ENCODE measurements at regions not wholly inside any gene's neighbourhood (a gene's known extent, or its start where the extent isn't known, plus 50 kb on each side); places are given as distances from the start of the nearest gene placed in this dataset.

- no peak for TF ChIP-seq EP300 (IDR thresholded peaks at IDR 0.05)
- no peak for TF ChIP-seq POLR2AphosphoS5 (IDR thresholded peaks at IDR 0.05)
- TF ChIP-seq CTCF (IDR thresholded peaks at IDR 0.05), result no peak
- no peak for TF ChIP-seq POLR2A (IDR thresholded peaks at IDR 0.05)
- peaks cover 17% of the 10 kb centered on the region for H3K27me3 ChIP-seq
- no peaks in the 10 kb centered on the region for H3K9me3 ChIP-seq
- no peak overlapping the region for H3K27ac ChIP-seq
- WGBS, 2 donors (ENCODE audit: low coverage in 1 of 2), result 93 to 97% methylated on average over 5 to 7 of the region's 12 CpGs
- H3K4me1 ChIP-seq, result no peaks in the 10 kb centered on the region
- no peak for ATAC-seq
- no peak overlapping the region for H3K4me3 ChIP-seq
- no peaks in the 10 kb centered on the region for H3K36me3 ChIP-seq
These were observed 135.7 kb downstream of the DTHD1 start for GRCh38 chr4:36417146-36417545.

GRCh38 chr4:36420111-36420679 lies 138.8 kb downstream of the DTHD1 start:
- peaks cover 17% of the 10 kb centered on the region for H3K27me3 ChIP-seq
- H3K27ac ChIP-seq, result no peak overlapping the region
- no peak for ATAC-seq
- no peak for TF ChIP-seq POLR2A (IDR thresholded peaks at IDR 0.05)
- TF ChIP-seq POLR2AphosphoS5 (IDR thresholded peaks at IDR 0.05), result no peak
- no peak for TF ChIP-seq EP300 (IDR thresholded peaks at IDR 0.05)
- no peak for TF ChIP-seq CTCF (IDR thresholded peaks at IDR 0.05)
- no peaks in the 10 kb centered on the region for H3K4me1 ChIP-seq
- no peaks in the 10 kb centered on the region for H3K9me3 ChIP-seq
- no peaks in the 10 kb centered on the region for H3K36me3 ChIP-seq
- WGBS, 2 donors (ENCODE audit: low coverage in 1 of 2), result no CpG with 5 or more reads among the region's 3 CpGs
- H3K4me3 ChIP-seq, result no peak overlapping the region

- no peaks in the 10 kb centered on the region for H3K36me3 ChIP-seq
- H3K9me3 ChIP-seq, result no peaks in the 10 kb centered on the region
- no peak overlapping the region for H3K27ac ChIP-seq
- H3K27me3 ChIP-seq, result peaks cover 16% of the 10 kb centered on the region
- no peak overlapping the region for H3K4me3 ChIP-seq
- TF ChIP-seq CTCF (IDR thresholded peaks at IDR 0.05) (no peak), POLR2AphosphoS5 (IDR thresholded peaks at IDR 0.05) (no peak), EP300 (IDR thresholded peaks at IDR 0.05) (no peak), POLR2A (IDR thresholded peaks at IDR 0.05) (no peak)
- 67 to 100% methylated on average over 1 of the region's 2 CpGs for WGBS, 2 donors (ENCODE audit: low coverage in 1 of 2)
- no peak for ATAC-seq
- H3K4me1 ChIP-seq, result no peaks in the 10 kb centered on the region
These were observed 141.2 kb downstream of the DTHD1 start for GRCh38 chr4:36422607-36423006.

- no peak for ATAC-seq
- WGBS, 2 donors (ENCODE audit: low coverage in 1 of 2), result 80 to 100% methylated on average over 1 to 5 of the region's 5 CpGs
- H3K4me1 ChIP-seq, result no peaks in the 10 kb centered on the region
- H3K27me3 ChIP-seq, result peaks cover 12% of the 10 kb centered on the region
- TF ChIP-seq EP300 (IDR thresholded peaks at IDR 0.05), result no peak
- TF ChIP-seq POLR2AphosphoS5 (IDR thresholded peaks at IDR 0.05), result no peak
- no peak for TF ChIP-seq CTCF (IDR thresholded peaks at IDR 0.05)
- TF ChIP-seq POLR2A (IDR thresholded peaks at IDR 0.05), result no peak
- no peak overlapping the region for H3K27ac ChIP-seq
- H3K4me3 ChIP-seq, result no peak overlapping the region
- H3K9me3 ChIP-seq, result no peaks in the 10 kb centered on the region
- H3K36me3 ChIP-seq, result no peaks in the 10 kb centered on the region
These were observed 145.3 kb downstream of the DTHD1 start for GRCh38 chr4:36426741-36427140.

- WGBS, 2 donors (ENCODE audit: low coverage in 1 of 2), result no CpG with 5 or more reads among the region's 2 CpGs
- Histone ChIP-seq H3K36me3 (no peaks in the 10 kb centered on the region), H3K4me1 (no peaks in the 10 kb centered on the region), H3K4me3 (no peak overlapping the region), H3K27ac (no peak overlapping the region), H3K9me3 (no peaks in the 10 kb centered on the region), H3K27me3 (peaks cover 12% of the 10 kb centered on the region)
- no peak for ATAC-seq
- TF ChIP-seq POLR2A (IDR thresholded peaks at IDR 0.05) (no peak), POLR2AphosphoS5 (IDR thresholded peaks at IDR 0.05) (no peak), EP300 (IDR thresholded peaks at IDR 0.05) (no peak), CTCF (IDR thresholded peaks at IDR 0.05) (no peak)
These were observed 146.3 kb downstream of the DTHD1 start for GRCh38 chr4:36427696-36428095.
